A549 (cell line): ENCODE measurements at regions not wholly inside any gene's neighbourhood (a gene's known extent, or its start where the extent isn't known, plus 50 kb on each side); places are given as distances from the start of the nearest gene placed in this dataset.

Experiments used
- ATAC-seq, 2 experiments: fragments of 200-7000 bp in 1 of 2; fragments of >200 bp in 1 of 2; cut with Nextera tagmentation in 1 of 2; cut with Tn5 transposase in 1 of 2; 3 replicates each; pipeline versions ENCODE4 v1.8.0 to v1.9.1; 2018 to 2020; ENCODE audit warnings: mild to moderate bottlenecking in 1 of 2, moderate library complexity in 1 of 2
- CTCF ChIA-PET: fragments of 300-600 bp; sonication (Branson Sonifier 250); formaldehyde crosslinking; extraction: SDS; loops from one replicate; lab custom pipeline; 2021; ENCODE audit warnings: antibody characterized with exemption, inconsistent platforms; lab: Yijun Ruan, JAX
- POLR2A ChIA-PET: fragments of 350-600 bp; formaldehyde crosslinking; extraction: SDS; loops from one replicate; lab custom pipeline; 2021; ENCODE audit warnings: antibody characterized with exemption, inconsistent platforms; lab: Yijun Ruan, JAX
- DNase-seq, 2 experiments: peaks; one replicate each; pipeline versions ENCODE4 v3.0.0 to v3.0.0-alpha.2; 2011 to 2016; ENCODE audit warnings: low read depth in 1 of 2, low spot score in 1 of 2
- FAIRE-seq: peaks from 2 replicates; lab custom pipeline; 2011; peaks lifted over from hg19 to GRCh38; lab: Jason Lieb, UNC
- H3K27ac ChIP-seq, 2 experiments: fragments of >200 bp; sonication (Bioruptor Twin); formaldehyde crosslinking; 3 replicates each; pipeline ENCODE4 v1.5.1; 2016 to 2017
- H3K4me1 ChIP-seq: fragments of >200 bp; sonication (Bioruptor Twin); formaldehyde crosslinking; 3 replicates; pipeline ENCODE4 v1.6.1; 2016
- H3K4me2 ChIP-seq: fragments of >200 bp; sonication (Bioruptor Twin); formaldehyde crosslinking; 3 replicates; pipeline ENCODE4 v1.6.1; 2016
- H3K4me3 ChIP-seq: fragments of >200 bp; sonication (Bioruptor Twin); formaldehyde crosslinking; 3 replicates; pipeline ENCODE4 v1.5.1; 2016
- H3K9me3 ChIP-seq: fragments of >200 bp; sonication (Bioruptor Twin); formaldehyde crosslinking; 3 replicates; pipeline ENCODE4 v1.6.1; 2016
- BCL3 ChIP-seq: fragments of >200 bp; sonication (Bioruptor Twin); formaldehyde crosslinking; IDR thresholded peaks from 3 replicates; pipeline ENCODE4 v1.6.1; 2016
- CHD4 ChIP-seq: fragments of 200-600 bp; sonication (generic); IDR thresholded peaks from 2 replicates; pipeline ENCODE4 v1.6.1; 2016; ENCODE audit warnings: antibody characterized with exemption, mild to moderate bottlenecking, borderline replicate concordance
- CTCF ChIP-seq: fragments of >200 bp; sonication (Bioruptor Twin); formaldehyde crosslinking; IDR thresholded peaks from 3 replicates; pipeline ENCODE4 v1.5.1; 2016
- ESRRA ChIP-seq: fragments of 150-350 bp; IDR thresholded peaks from 2 replicates; pipeline ENCODE4 v1.6.1; 2014; ENCODE audit warnings: mild to moderate bottlenecking, low read length, borderline replicate concordance
- FOSL2 ChIP-seq, 2 experiments: fragments of 450-650 bp in 1 of 2; fragments of >200 bp in 1 of 2; sonication (Bioruptor Twin) in 1 of 2; formaldehyde crosslinking; IDR thresholded peaks; 2 replicates each; pipeline versions ENCODE4 v1.5.0 to v1.6.1; 2016 to 2020; ENCODE audit warnings: mild to moderate bottlenecking in 1 of 2, moderate library complexity in 1 of 2
- FOXS1 ChIP-seq: fragments of 250-450 bp; sonication (Bioruptor Pico); IDR thresholded peaks from 2 replicates; pipeline ENCODE4 v1.5.0; 2020; ENCODE audit warnings: mild to moderate bottlenecking, moderate library complexity
- GATA3 ChIP-seq: IDR thresholded peaks from 2 replicates; pipeline ENCODE4 v1.6.1; 2012; ENCODE audit warnings: borderline replicate concordance
- HES2 ChIP-seq: fragments of >200 bp; sonication (Bioruptor Twin); formaldehyde crosslinking; IDR thresholded peaks from 2 replicates; pipeline ENCODE4 v1.6.1; 2016
- HOXB5 ChIP-seq: fragments of 250-450 bp; sonication (Bioruptor Pico); IDR thresholded peaks from 2 replicates; pipeline ENCODE4 v1.5.0; 2020; ENCODE audit warnings: mild to moderate bottlenecking, moderate library complexity
- KDM1A ChIP-seq: fragments of 200-600 bp; sonication (generic); IDR thresholded peaks from 2 replicates; pipeline ENCODE4 v1.6.1; 2016; ENCODE audit warnings: low read depth, mild to moderate bottlenecking
- KDM5A ChIP-seq: fragments of 200-600 bp; sonication (generic); IDR thresholded peaks from 2 replicates; pipeline ENCODE4 v1.6.1; 2016; ENCODE audit warnings: antibody characterized with exemption, mild to moderate bottlenecking
- POLR2AphosphoS2 ChIP-seq: conservative IDR thresholded peaks from 2 replicates; pipeline ENCODE4 v1.6.1; 2012; ENCODE audit warnings: low read length, improper control_type of control experiment, inconsistent platforms
- RAD21 ChIP-seq, 2 experiments: fragments of >200 bp in 1 of 2; sonication (Bioruptor Twin) in 1 of 2; formaldehyde crosslinking in 1 of 2; IDR thresholded peaks in 1 of 2; conservative IDR thresholded peaks in 1 of 2; 2 replicates in 1 of 2; 3 replicates in 1 of 2; pipeline ENCODE4 v1.6.1; 2012 to 2018; ENCODE audit warnings: inconsistent platforms in 1 of 2
- RARB ChIP-seq: fragments of 250-450 bp; sonication (Bioruptor Pico); IDR thresholded peaks from 2 replicates; pipeline ENCODE4 v1.8.0; 2021; ENCODE audit warnings: mild to moderate bottlenecking, moderate library complexity
- TFCP2L1 ChIP-seq: fragments of 250-450 bp; sonication (Bioruptor Pico); IDR thresholded peaks from 2 replicates; pipeline ENCODE4 v1.5.0; 2021; ENCODE audit warnings: mild to moderate bottlenecking
- ZC3H11A ChIP-seq: fragments of 450-650 bp; IDR thresholded peaks from 2 replicates; pipeline ENCODE4 v1.6.1; 2014; ENCODE audit warnings: antibody characterized with exemption, mild to moderate bottlenecking
- WGBS: methylation state at CpG from one replicate; pipeline ENCODE4 v1.1.6; 2017; ENCODE audit errors: missing lambda C conversion rate; 5-methylcytosine and 5-hydroxymethylcytosine counted together
- TF ChIP-seq, protein P1 (sequence below): fragments of 450-650 bp; IDR thresholded peaks from 2 replicates; pipeline ENCODE4 v1.6.1; 2014; ENCODE audit warnings: antibody characterized with exemption
- TF ChIP-seq, protein P2 (sequence below): fragments of 150-350 bp; IDR thresholded peaks from 2 replicates; pipeline ENCODE4 v1.6.1; 2014; ENCODE audit warnings: low read depth, mild to moderate bottlenecking, low read length

DNA sequence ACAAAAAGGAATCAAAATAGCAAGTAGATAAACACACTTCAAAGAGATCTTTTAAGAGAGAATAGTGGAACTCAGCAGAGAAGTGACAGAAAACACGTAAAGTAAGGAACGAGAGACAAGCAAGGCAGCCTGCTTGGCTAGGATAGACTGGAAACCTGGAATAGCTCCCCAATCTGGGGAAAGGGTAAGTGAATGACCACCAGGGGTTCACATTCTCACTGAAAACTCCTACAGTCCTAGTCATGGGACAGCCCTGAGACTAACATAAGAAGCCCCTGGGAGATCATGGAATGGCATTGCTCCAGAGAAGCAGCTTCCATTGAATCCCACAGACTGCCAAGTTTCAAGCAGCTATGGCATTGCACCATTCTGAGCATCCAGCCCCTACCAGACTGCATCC is 363.6 kb upstream of the ARPP21 start:
- H3K4me3 ChIP-seq = no peak overlapping the region
- no peak for ATAC-seq
- DNase-seq = no peak
- no peaks in the 10 kb centered on the region for H3K4me1 ChIP-seq
- POLR2A ChIA-PET = no interaction called here
- no peaks in the 10 kb centered on the region; the same call in 2 of the 3 replicates for H3K9me3 ChIP-seq
- no peak overlapping the region for H3K27ac ChIP-seq
- no peak overlapping the region for H3K4me2 ChIP-seq
- TF ChIP-seq RAD21 (conservative IDR thresholded peaks at IDR 0.05 in 1 of 2, IDR thresholded peaks at IDR 0.05 in 1 of 2) (no peak), HES2 (no peak)
- 66% methylated on average over 2 of the region's 2 CpGs for WGBS
- FAIRE-seq = no peak
- CTCF ChIA-PET = interaction anchor here (0.8 kb wide), 1 partner anchor 12 kb away, joined by 3 read pairs; no protein-coding TSS in a partner anchor

DNA sequence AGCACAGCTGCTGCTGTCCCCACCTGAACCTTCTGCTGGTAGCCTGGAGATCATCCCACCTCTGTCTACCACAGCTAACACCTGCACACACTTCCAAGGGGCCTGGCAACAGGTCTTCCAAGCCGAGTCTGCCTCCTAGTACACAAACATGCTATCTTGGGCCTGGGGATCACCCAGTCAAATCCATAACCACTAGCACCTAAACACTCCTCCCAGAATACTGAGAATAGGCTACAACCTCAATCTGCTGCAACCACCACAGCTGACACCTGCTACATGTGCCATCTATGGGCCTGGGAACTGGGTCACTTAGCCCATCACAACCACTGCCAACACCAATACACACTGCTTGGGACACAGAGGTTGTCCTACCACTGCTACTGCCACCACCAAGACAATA is 362.8 kb upstream of the ARPP21 start:
- ATAC-seq = no peak
- ChIA-PET POLR2A (no interaction called here), CTCF (interaction anchor here (0.8 kb wide), 1 partner anchor 12 kb away, joined by 3 read pairs; no protein-coding TSS in a partner anchor)
- no peak for TF ChIP-seq GATA3
- no peak for TF ChIP-seq CHD4
- TF ChIP-seq ZC3H11A = no peak
- no peak for TF ChIP-seq BCL3
- no peak for TF ChIP-seq ESRRA
- no peak for TF ChIP-seq KDM5A
- TF ChIP-seq HOXB5 = no peak
- TF ChIP-seq, protein P1, sequence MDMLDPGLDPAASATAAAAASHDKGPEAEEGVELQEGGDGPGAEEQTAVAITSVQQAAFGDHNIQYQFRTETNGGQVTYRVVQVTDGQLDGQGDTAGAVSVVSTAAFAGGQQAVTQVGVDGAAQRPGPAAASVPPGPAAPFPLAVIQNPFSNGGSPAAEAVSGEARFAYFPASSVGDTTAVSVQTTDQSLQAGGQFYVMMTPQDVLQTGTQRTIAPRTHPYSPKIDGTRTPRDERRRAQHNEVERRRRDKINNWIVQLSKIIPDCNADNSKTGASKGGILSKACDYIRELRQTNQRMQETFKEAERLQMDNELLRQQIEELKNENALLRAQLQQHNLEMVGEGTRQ = no peak
- no peak for TF ChIP-seq FOXS1 (CRISPR knock-in tag)
- no peak for TF ChIP-seq HES2
- no peak for TF ChIP-seq RAD21 (conservative IDR thresholded peaks at IDR 0.05 in 1 of 2, IDR thresholded peaks at IDR 0.05 in 1 of 2)
- no peak for TF ChIP-seq KDM1A
- TF ChIP-seq POLR2AphosphoS2 = no peak
- no peak for TF ChIP-seq RARB (CRISPR knock-in tag)
- TF ChIP-seq FOSL2 (IDR thresholded peaks at IDR 0.05) = no peak
- no peak for TF ChIP-seq FOSL2 (CRISPR knock-in tag; IDR thresholded peaks at IDR 0.05)
- no peak for TF ChIP-seq CTCF
- TF ChIP-seq, protein P2, sequence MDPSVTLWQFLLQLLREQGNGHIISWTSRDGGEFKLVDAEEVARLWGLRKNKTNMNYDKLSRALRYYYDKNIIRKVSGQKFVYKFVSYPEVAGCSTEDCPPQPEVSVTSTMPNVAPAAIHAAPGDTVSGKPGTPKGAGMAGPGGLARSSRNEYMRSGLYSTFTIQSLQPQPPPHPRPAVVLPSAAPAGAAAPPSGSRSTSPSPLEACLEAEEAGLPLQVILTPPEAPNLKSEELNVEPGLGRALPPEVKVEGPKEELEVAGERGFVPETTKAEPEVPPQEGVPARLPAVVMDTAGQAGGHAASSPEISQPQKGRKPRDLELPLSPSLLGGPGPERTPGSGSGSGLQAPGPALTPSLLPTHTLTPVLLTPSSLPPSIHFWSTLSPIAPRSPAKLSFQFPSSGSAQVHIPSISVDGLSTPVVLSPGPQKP = no peak
- no peak for TF ChIP-seq TFCP2L1
- H3K4me3 ChIP-seq = no peak overlapping the region
- WGBS = 33% methylated on average over 1 of the region's 1 CpG
- H3K9me3 ChIP-seq = no peaks in the 10 kb centered on the region; the same call in 2 of the 3 replicates
- H3K4me1 ChIP-seq = no peaks in the 10 kb centered on the region
- H3K4me2 ChIP-seq = no peak overlapping the region
- no peak for DNase-seq
- no peak overlapping the region for H3K27ac ChIP-seq
- FAIRE-seq = no peak
